HCT116 (cell line): ENCODE measurements at regions not wholly inside any gene's neighbourhood (a gene's known extent, or its start where the extent isn't known, plus 50 kb on each side); places are given as distances from the start of the nearest gene placed in this dataset.

Experiments used
- ATAC-seq: fragments of 200-7000 bp; cut with Tn5 transposase; 2 replicates; pipeline ENCODE4 v1.9.1; 2020; ENCODE audit warnings: mild to moderate bottlenecking, moderate library complexity
- BruUV-seq: library from RNA; stranded (reverse); fragments of 400-500 nt; replicated peaks from 2 replicates; lab custom pipeline; 2021; lab: Mats Ljungman, UMichigan
- CTCF ChIA-PET: fragments of 300-600 bp; sonication (Branson Sonifier 250); formaldehyde crosslinking; loops from one replicate; lab custom pipeline; 2021; ENCODE audit warnings: antibody characterized with exemption; lab: Charles Lee
- POLR2A ChIA-PET: fragments of 300-600, 350-600 bp; sonication (Branson Sonifier 250); formaldehyde crosslinking; loops from one replicate; lab custom pipeline; 2021; ENCODE audit warnings: antibody characterized with exemption; lab: Charles Lee
- RAD21 ChIA-PET, 2 experiments: fragments of 300-600 bp; sonication (Branson Sonifier 250); formaldehyde crosslinking; loops; one replicate each; lab custom pipeline; 2023; ENCODE audit warnings: low total read pairs in 2 of 2; ENCODE audit not compliant: uncharacterized antibody in 2 of 2, unreplicated experiment in 2 of 2, low non-redundant PET in 1 of 2; lab: Charles Lee
- DNase-seq: peaks from one replicate; pipeline ENCODE4 v3.0.0-alpha.2; 2010; ENCODE audit warnings: low read depth, low spot score
- H2AFZ ChIP-seq: fragments of 200-600 bp; shearing (Covaris generic), sonication (generic); 2 replicates; pipeline ENCODE4 v1.6.1; 2017; ENCODE audit warnings: low read depth, mixed run types, mixed read lengths, antibody characterized with exemption, low read length; ENCODE audit not compliant: poor library complexity, severe bottlenecking
- H3K27ac ChIP-seq: 2 replicates; pipeline ENCODE4 v1.5.1; 2012; ENCODE audit warnings: low read depth, low read length
- H3K27me3 ChIP-seq: fragments of 200-600 bp; sonication (generic); 2 replicates; pipeline ENCODE4 v1.6.1; 2016; ENCODE audit warnings: mixed run types, low read length, mixed read lengths; ENCODE audit not compliant: insufficient read depth
- H3K36me3 ChIP-seq, 2 experiments: fragments of 200-500 bp in 1 of 2; fragments of 200-600 bp in 1 of 2; sonication (Bioruptor generic) in 1 of 2; sonication (generic) in 1 of 2; 2 replicates each; pipeline versions ENCODE4 v1.5.1 to v1.6.1; 2014 to 2016; ENCODE audit warnings: low read length in 2 of 2, inconsistent platforms in 1 of 2, mixed read lengths in 1 of 2, mixed run types in 1 of 2; ENCODE audit not compliant: insufficient read depth in 2 of 2, control insufficient read depth in 1 of 2
- H3K4me1 ChIP-seq, 2 experiments: fragments of 200-600 bp in 1 of 2; sonication (generic) in 1 of 2; 2 replicates each; pipeline versions ENCODE4 v1.5.1 to v1.6.1; 2012 to 2017; ENCODE audit warnings: low read length in 2 of 2, inconsistent platforms in 1 of 2, mild to moderate bottlenecking in 1 of 2, mixed read lengths in 1 of 2, mixed run types in 1 of 2, moderate library complexity in 1 of 2; ENCODE audit not compliant: insufficient read depth in 2 of 2, control insufficient read depth in 1 of 2
- H3K4me2 ChIP-seq: fragments of 200-600 bp; sonication (generic); 2 replicates; pipeline ENCODE4 v1.6.1; 2017; ENCODE audit warnings: mixed run types, low read length, mixed read lengths
- H3K4me3 ChIP-seq, 2 experiments: fragments of 200-600 bp in 1 of 2; sonication (generic) in 1 of 2; replicated peaks in 1 of 2; 2 replicates each; pipeline ENCODE4 v1.5.1; 2011 to 2016; ENCODE audit warnings: low read length in 2 of 2, control low read depth in 1 of 2, low read depth in 1 of 2, mild to moderate bottlenecking in 1 of 2, mixed read lengths in 1 of 2, mixed run types in 1 of 2
- H3K79me2 ChIP-seq: fragments of 200-600 bp; sonication (generic); 2 replicates; pipeline ENCODE4 v1.6.1; 2017; ENCODE audit warnings: mild to moderate bottlenecking, mixed run types, low read length, moderate library complexity, mixed read lengths; ENCODE audit not compliant: insufficient read depth
- H3K9ac ChIP-seq: fragments of 200-600 bp; sonication (generic); 2 replicates; pipeline ENCODE4 v1.6.1; 2016; ENCODE audit warnings: low read length, mixed read lengths
- H3K9me2 ChIP-seq: fragments of 200-600 bp; sonication (generic), shearing (Covaris generic); 2 replicates; pipeline ENCODE4 v1.6.1; 2017; ENCODE audit warnings: mixed run types, mild to moderate bottlenecking, moderate library complexity; ENCODE audit not compliant: insufficient read depth
- H3K9me3 ChIP-seq, 2 experiments: fragments of 200-500 bp in 1 of 2; fragments of 200-600 bp in 1 of 2; sonication (Bioruptor generic) in 1 of 2; sonication (generic) in 1 of 2; 2 replicates each; pipeline ENCODE4 v1.6.1; 2014 to 2017; ENCODE audit warnings: low read length in 2 of 2, mixed read lengths in 2 of 2, inconsistent platforms in 1 of 2, low read depth in 1 of 2, mild to moderate bottlenecking in 1 of 2, mixed run types in 1 of 2, moderate library complexity in 1 of 2; ENCODE audit not compliant: control insufficient read depth in 1 of 2, insufficient read depth in 1 of 2
- H4K20me1 ChIP-seq: fragments of 200-600 bp; sonication (generic), shearing (Covaris generic); 2 replicates; pipeline ENCODE4 v1.6.1; 2017; ENCODE audit warnings: mixed run types, mild to moderate bottlenecking, moderate library complexity; ENCODE audit not compliant: insufficient read depth
- CBX3 ChIP-seq: IDR thresholded peaks from 2 replicates; pipeline ENCODE4 v1.6.1; 2012; ENCODE audit warnings: low read depth
- CEBPB ChIP-seq: IDR thresholded peaks from 2 replicates; pipeline ENCODE4 v1.6.1; 2012; ENCODE audit warnings: low read depth
- EGR1 ChIP-seq: IDR thresholded peaks from 2 replicates; pipeline ENCODE4 v1.6.1; 2012; ENCODE audit warnings: low read depth
- ELF1 ChIP-seq: IDR thresholded peaks from 2 replicates; pipeline ENCODE4 v1.6.1; 2012; ENCODE audit warnings: low read depth, borderline replicate concordance
- EZH2 ChIP-seq: fragments of 200-600 bp; sonication (generic); IDR thresholded peaks from 2 replicates; pipeline ENCODE4 v1.6.1; 2017; ENCODE audit warnings: antibody characterized with exemption, mixed run types
- EZH2phosphoT487 ChIP-seq: fragments of 200-600 bp; IDR thresholded peaks from 2 replicates; pipeline ENCODE4 v1.6.1; 2018; ENCODE audit warnings: antibody characterized with exemption, borderline replicate concordance
- JUND ChIP-seq: IDR thresholded peaks from 2 replicates; pipeline ENCODE4 v1.6.1; 2012
- POLR2AphosphoS5 ChIP-seq: IDR thresholded peaks from 2 replicates; pipeline ENCODE4 v1.6.1; 2011; ENCODE audit warnings: mild to moderate bottlenecking, low read depth, low read length, moderate library complexity
- RAD21 ChIP-seq: IDR thresholded peaks from 2 replicates; pipeline ENCODE4 v1.6.1; 2012; ENCODE audit warnings: low read depth, mild to moderate bottlenecking
- SIN3A ChIP-seq: IDR thresholded peaks from 2 replicates; pipeline ENCODE4 v1.6.1; 2012; ENCODE audit warnings: low read depth
- SRF ChIP-seq: IDR thresholded peaks from 2 replicates; pipeline ENCODE4 v1.6.1; 2012; ENCODE audit warnings: low read depth
- TCF7L2 ChIP-seq: IDR thresholded peaks from 2 replicates; pipeline ENCODE4 v1.7.0; 2011; ENCODE audit warnings: borderline replicate concordance, inconsistent platforms; ENCODE audit not compliant: insufficient read depth, insufficient read length; ENCODE audit errors: extremely low read depth
- YY1 ChIP-seq: IDR thresholded peaks from 2 replicates; pipeline ENCODE4 v1.6.1; 2011; ENCODE audit warnings: low read length, low read depth, moderate library complexity, mild to moderate bottlenecking; ENCODE audit not compliant: insufficient replicate concordance; ENCODE audit errors: extremely low read depth
- ZFX ChIP-seq: fragments of 450-650 bp; IDR thresholded peaks from 2 replicates; pipeline ENCODE4 v1.6.1; 2017
- intact Hi-C: fragments of 100-400 bp; cut with micrococcal nuclease; formaldehyde crosslinking; loops from 2 replicates; pipeline ENCODE4 v1.10.0; 2022
- TF ChIP-seq, protein P1 (sequence below), 3 experiments: fragments of 200-600 bp in 1 of 3; sonication (generic) in 1 of 3; IDR thresholded peaks in 2 of 3; conservative IDR thresholded peaks in 1 of 3; 2 replicates each; pipeline ENCODE4 v1.5.1; 2012 to 2017; ENCODE audit warnings: low read depth in 2 of 3, low read length in 2 of 3, antibody characterized with exemption in 1 of 3, borderline replicate concordance in 1 of 3, control low read depth in 1 of 3, mild to moderate bottlenecking in 1 of 3, mixed read lengths in 1 of 3, mixed run types in 1 of 3, moderate library complexity in 1 of 3; ENCODE audit not compliant: insufficient read depth in 1 of 3
- TF ChIP-seq, protein P2 (sequence below): IDR thresholded peaks from 2 replicates; pipeline ENCODE4 v1.6.1; 2011; ENCODE audit warnings: mild to moderate bottlenecking, low read length, moderate library complexity; ENCODE audit not compliant: insufficient replicate concordance; ENCODE audit errors: extremely low read depth
- TF ChIP-seq, protein P3 (sequence below): IDR thresholded peaks from 2 replicates; pipeline ENCODE4 v1.6.1; 2012; ENCODE audit warnings: low read depth
- TF ChIP-seq, protein P4 (sequence below): IDR thresholded peaks from 2 replicates; pipeline ENCODE4 v1.6.1; 2012
- TF ChIP-seq, protein P5 (sequence below): IDR thresholded peaks from 2 replicates; pipeline ENCODE4 v1.6.1; 2012

DNA sequence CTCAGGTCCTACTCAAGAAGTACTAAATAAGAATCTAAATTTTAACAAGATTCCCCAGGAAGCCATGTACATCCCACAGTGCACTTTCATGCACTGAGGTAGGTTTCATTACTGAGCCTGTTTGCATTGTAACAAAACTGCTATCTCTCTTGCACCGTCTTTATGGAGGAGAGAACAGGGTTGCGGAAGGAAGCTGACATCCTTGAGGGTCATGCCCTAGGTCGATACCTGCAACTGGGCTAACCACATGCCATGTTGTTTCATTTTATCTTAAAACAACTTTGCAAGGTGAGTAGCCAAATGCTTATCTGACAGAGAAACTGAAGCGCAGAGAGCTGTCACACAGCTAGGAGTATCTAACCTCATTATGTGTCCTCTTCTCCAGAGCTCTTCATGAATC lies 656.3 kb upstream of the TENM4 start:
- Histone ChIP-seq H3K27ac (no peak overlapping the region), H3K79me2 (no peaks in the 10 kb centered on the region), H3K4me1 (no peaks in the 10 kb centered on the region), H3K36me3 (no peaks in the 10 kb centered on the region), H3K9me2 (no peaks in the 10 kb centered on the region), H3K27me3 (no peaks in the 10 kb centered on the region), H3K9me3 (peaks cover 0 to 9% of the 10 kb centered on the region in 2 experiments; a peak in 1 of 4 replicates), H3K4me3 (no peak overlapping the region), H4K20me1 (no peaks in the 10 kb centered on the region), H3K9ac (no peak overlapping the region), H2AFZ (no peak overlapping the region), H3K4me2 (no peak overlapping the region)
- no TSS peak for BruUV-seq
- ChIA-PET CTCF (no interaction called here), RAD21 (no interaction called here), POLR2A (no interaction called here)
- ATAC-seq: no peak
- intact Hi-C loops: no loop called here
- TF ChIP-seq, protein P1, sequence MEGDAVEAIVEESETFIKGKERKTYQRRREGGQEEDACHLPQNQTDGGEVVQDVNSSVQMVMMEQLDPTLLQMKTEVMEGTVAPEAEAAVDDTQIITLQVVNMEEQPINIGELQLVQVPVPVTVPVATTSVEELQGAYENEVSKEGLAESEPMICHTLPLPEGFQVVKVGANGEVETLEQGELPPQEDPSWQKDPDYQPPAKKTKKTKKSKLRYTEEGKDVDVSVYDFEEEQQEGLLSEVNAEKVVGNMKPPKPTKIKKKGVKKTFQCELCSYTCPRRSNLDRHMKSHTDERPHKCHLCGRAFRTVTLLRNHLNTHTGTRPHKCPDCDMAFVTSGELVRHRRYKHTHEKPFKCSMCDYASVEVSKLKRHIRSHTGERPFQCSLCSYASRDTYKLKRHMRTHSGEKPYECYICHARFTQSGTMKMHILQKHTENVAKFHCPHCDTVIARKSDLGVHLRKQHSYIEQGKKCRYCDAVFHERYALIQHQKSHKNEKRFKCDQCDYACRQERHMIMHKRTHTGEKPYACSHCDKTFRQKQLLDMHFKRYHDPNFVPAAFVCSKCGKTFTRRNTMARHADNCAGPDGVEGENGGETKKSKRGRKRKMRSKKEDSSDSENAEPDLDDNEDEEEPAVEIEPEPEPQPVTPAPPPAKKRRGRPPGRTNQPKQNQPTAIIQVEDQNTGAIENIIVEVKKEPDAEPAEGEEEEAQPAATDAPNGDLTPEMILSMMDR (IDR thresholded peaks at IDR 0.05 in 2 of 3, conservative IDR thresholded peaks at IDR 0.05 in 1 of 3; ENCODE audit: borderline replicate concordance in 1 of 3, insufficient read depth in 1 of 3, low read depth in 2 of 3, low read length in 2 of 3): no peak
- no peak for TF ChIP-seq CEBPB
- TF ChIP-seq, protein P2, sequence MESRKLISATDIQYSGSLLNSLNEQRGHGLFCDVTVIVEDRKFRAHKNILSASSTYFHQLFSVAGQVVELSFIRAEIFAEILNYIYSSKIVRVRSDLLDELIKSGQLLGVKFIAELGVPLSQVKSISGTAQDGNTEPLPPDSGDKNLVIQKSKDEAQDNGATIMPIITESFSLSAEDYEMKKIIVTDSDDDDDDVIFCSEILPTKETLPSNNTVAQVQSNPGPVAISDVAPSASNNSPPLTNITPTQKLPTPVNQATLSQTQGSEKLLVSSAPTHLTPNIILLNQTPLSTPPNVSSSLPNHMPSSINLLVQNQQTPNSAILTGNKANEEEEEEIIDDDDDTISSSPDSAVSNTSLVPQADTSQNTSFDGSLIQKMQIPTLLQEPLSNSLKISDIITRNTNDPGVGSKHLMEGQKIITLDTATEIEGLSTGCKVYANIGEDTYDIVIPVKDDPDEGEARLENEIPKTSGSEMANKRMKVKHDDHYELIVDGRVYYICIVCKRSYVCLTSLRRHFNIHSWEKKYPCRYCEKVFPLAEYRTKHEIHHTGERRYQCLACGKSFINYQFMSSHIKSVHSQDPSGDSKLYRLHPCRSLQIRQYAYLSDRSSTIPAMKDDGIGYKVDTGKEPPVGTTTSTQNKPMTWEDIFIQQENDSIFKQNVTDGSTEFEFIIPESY: no peak
- no peak for TF ChIP-seq ELF1
- TF ChIP-seq, protein P3, sequence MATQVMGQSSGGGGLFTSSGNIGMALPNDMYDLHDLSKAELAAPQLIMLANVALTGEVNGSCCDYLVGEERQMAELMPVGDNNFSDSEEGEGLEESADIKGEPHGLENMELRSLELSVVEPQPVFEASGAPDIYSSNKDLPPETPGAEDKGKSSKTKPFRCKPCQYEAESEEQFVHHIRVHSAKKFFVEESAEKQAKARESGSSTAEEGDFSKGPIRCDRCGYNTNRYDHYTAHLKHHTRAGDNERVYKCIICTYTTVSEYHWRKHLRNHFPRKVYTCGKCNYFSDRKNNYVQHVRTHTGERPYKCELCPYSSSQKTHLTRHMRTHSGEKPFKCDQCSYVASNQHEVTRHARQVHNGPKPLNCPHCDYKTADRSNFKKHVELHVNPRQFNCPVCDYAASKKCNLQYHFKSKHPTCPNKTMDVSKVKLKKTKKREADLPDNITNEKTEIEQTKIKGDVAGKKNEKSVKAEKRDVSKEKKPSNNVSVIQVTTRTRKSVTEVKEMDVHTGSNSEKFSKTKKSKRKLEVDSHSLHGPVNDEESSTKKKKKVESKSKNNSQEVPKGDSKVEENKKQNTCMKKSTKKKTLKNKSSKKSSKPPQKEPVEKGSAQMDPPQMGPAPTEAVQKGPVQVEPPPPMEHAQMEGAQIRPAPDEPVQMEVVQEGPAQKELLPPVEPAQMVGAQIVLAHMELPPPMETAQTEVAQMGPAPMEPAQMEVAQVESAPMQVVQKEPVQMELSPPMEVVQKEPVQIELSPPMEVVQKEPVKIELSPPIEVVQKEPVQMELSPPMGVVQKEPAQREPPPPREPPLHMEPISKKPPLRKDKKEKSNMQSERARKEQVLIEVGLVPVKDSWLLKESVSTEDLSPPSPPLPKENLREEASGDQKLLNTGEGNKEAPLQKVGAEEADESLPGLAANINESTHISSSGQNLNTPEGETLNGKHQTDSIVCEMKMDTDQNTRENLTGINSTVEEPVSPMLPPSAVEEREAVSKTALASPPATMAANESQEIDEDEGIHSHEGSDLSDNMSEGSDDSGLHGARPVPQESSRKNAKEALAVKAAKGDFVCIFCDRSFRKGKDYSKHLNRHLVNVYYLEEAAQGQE: no peak
- no peak for TF ChIP-seq YY1
- no peak for TF ChIP-seq ZFX
- no peak for TF ChIP-seq SRF
- no peak for TF ChIP-seq CBX3
- no peak for TF ChIP-seq JUND
- TF ChIP-seq EGR1: no peak
- TF ChIP-seq, protein P4, sequence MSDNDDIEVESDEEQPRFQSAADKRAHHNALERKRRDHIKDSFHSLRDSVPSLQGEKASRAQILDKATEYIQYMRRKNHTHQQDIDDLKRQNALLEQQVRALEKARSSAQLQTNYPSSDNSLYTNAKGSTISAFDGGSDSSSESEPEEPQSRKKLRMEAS: no peak
- no peak for TF ChIP-seq POLR2AphosphoS5
- TF ChIP-seq, protein P5, sequence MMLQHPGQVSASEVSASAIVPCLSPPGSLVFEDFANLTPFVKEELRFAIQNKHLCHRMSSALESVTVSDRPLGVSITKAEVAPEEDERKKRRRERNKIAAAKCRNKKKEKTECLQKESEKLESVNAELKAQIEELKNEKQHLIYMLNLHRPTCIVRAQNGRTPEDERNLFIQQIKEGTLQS: no peak
- TF ChIP-seq EZH2: no peak
- no peak for TF ChIP-seq TCF7L2
- TF ChIP-seq RAD21: no peak
- no peak for TF ChIP-seq EZH2phosphoT487
- TF ChIP-seq SIN3A: no peak
- no peak for DNase-seq
